Calu3 (cell line): ENCODE measurements at regions not wholly inside any gene's neighbourhood (a gene's known extent, or its start where the extent isn't known, plus 50 kb on each side); places are given as distances from the start of the nearest gene placed in this dataset.

Experiments
- BruUV-seq: library from RNA; stranded (reverse); fragments of 400-500 nt; replicated peaks from 2 replicates; lab custom pipeline; 2021; lab: Mats Ljungman, UMichigan
- CTCF ChIA-PET: fragments of 300-600 bp; sonication (Branson Sonifier 250); formaldehyde crosslinking; loops from one replicate; lab custom pipeline; 2022; ENCODE audit warnings: antibody characterized with exemption; lab: Charles Lee
- DNase-seq: peaks from one replicate; pipeline ENCODE4 v3.0.0; 2022
- H3K27ac Mint-ChIP-seq: one replicate; pipeline ENCODE4 v1.8.0; 2022; ENCODE audit warnings: mixed read lengths; ENCODE audit not compliant: unreplicated experiment
- H3K27me3 Mint-ChIP-seq: one replicate; pipeline ENCODE4 v1.8.0; 2022; ENCODE audit warnings: mixed read lengths; ENCODE audit not compliant: unreplicated experiment
- H3K36me3 Mint-ChIP-seq: one replicate; pipeline ENCODE4 v1.8.0; 2022; ENCODE audit warnings: mild to moderate bottlenecking, moderate library complexity, mixed read lengths; ENCODE audit not compliant: insufficient read depth, unreplicated experiment
- H3K4me1 Mint-ChIP-seq: one replicate; pipeline ENCODE4 v1.8.0; 2022; ENCODE audit warnings: mild to moderate bottlenecking, low read depth, mixed read lengths; ENCODE audit not compliant: unreplicated experiment
- H3K4me3 Mint-ChIP-seq: one replicate; pipeline ENCODE4 v1.8.0; 2022; ENCODE audit warnings: mild to moderate bottlenecking, low read depth, moderate library complexity, mixed read lengths; ENCODE audit not compliant: unreplicated experiment
- H3K9me3 Mint-ChIP-seq: one replicate; pipeline ENCODE4 v1.8.0; 2022; ENCODE audit warnings: low read depth, mixed read lengths; ENCODE audit not compliant: unreplicated experiment
- intact Hi-C: fragments of 100-400 bp; cut with micrococcal nuclease; formaldehyde crosslinking; loops from one replicate; pipeline ENCODE4 v1.10.0; 2022; ENCODE audit not compliant: unreplicated experiment
- TF ChIP-seq, protein P1 (sequence below): fragments of 200-600 bp; IDR thresholded peaks from one replicate; pipeline ENCODE4 v1.8.0; 2022; ENCODE audit warnings: antibody characterized with exemption; ENCODE audit not compliant: unreplicated experiment

- H3K4me1 Mint-ChIP-seq: no peaks in the 10 kb centered on the region
- DNase-seq: no peak
- H3K27me3 Mint-ChIP-seq: no peaks in the 10 kb centered on the region
- no peak overlapping the region for H3K4me3 Mint-ChIP-seq
- intact Hi-C loops: no loop called here
- CTCF ChIA-PET: interaction anchor here (1.5 kb wide), 1 partner anchor 26 kb away, joined by 3 read pairs; no protein-coding TSS in a partner anchor
- TF ChIP-seq, protein P1, sequence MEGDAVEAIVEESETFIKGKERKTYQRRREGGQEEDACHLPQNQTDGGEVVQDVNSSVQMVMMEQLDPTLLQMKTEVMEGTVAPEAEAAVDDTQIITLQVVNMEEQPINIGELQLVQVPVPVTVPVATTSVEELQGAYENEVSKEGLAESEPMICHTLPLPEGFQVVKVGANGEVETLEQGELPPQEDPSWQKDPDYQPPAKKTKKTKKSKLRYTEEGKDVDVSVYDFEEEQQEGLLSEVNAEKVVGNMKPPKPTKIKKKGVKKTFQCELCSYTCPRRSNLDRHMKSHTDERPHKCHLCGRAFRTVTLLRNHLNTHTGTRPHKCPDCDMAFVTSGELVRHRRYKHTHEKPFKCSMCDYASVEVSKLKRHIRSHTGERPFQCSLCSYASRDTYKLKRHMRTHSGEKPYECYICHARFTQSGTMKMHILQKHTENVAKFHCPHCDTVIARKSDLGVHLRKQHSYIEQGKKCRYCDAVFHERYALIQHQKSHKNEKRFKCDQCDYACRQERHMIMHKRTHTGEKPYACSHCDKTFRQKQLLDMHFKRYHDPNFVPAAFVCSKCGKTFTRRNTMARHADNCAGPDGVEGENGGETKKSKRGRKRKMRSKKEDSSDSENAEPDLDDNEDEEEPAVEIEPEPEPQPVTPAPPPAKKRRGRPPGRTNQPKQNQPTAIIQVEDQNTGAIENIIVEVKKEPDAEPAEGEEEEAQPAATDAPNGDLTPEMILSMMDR: no peak
- H3K36me3 Mint-ChIP-seq: no peaks in the 10 kb centered on the region
- no peak overlapping the region for H3K27ac Mint-ChIP-seq
- H3K9me3 Mint-ChIP-seq: peaks cover 8% of the 10 kb centered on the region
- BruUV-seq: no TSS peak
These were observed 2276.3 kb downstream of the MAT2B start for GRCh38 chr5:165781738-165782137.

DNA sequence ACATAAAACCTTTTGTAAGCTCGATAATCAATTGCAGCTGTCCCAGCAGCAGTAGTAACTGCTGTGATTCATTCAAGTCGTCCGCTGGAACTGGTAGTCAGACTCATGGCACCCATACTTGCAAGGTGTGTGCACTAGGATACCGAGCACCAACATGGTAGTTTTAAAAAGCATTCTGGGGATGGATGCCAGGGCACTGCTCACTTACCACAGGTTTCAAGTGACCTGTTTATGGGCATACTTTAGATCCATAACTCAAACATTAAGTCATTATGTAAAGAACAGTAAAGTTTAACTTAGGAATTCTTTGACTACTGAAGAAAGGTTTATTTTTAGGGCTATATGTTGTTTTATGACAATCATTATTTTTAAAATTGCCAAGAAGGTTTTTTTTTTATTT, 2277.6 kb downstream of the MAT2B start:
- TF ChIP-seq, protein P1: no peak
- H3K27me3 Mint-ChIP-seq: no peaks in the 10 kb centered on the region
- no peak for DNase-seq
- CTCF ChIA-PET: interaction anchor here (0.7 to 1.5 kb wide), 2 partner anchors 28 to 153 kb away, joined by 3 to 4 read pairs; no protein-coding TSS in a partner anchor
- intact Hi-C loops: no loop called here
- no peak overlapping the region for H3K4me3 Mint-ChIP-seq
- H3K27ac Mint-ChIP-seq: no peak overlapping the region
- BruUV-seq: no TSS peak
- peaks cover 10% of the 10 kb centered on the region for H3K9me3 Mint-ChIP-seq
- no peaks in the 10 kb centered on the region for H3K4me1 Mint-ChIP-seq
- H3K36me3 Mint-ChIP-seq: no peaks in the 10 kb centered on the region

DNA sequence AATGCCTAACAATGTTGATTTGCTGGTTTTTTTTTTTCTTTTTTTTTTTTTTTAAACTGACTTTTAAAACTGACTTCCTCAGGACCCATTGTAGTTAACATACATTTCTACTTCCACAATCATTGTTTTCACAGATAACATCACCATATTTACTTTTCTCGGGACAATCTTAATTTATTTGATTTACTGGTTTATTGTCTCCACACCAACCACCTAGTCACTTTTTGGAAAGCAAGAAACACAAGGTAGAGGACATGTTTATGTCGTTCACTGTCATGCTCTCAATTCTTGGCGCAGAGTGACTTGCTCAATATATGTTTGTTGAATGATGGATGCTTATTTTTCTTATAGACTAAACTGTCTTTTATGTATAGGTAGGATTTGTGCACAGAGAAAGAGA, 2280.7 kb downstream of the MAT2B start:
- BruUV-seq: no TSS peak
- intact Hi-C loops: no loop called here
- Mint-ChIP-seq H3K4me3 (no peak overlapping the region), H3K27me3 (no peaks in the 10 kb centered on the region), H3K9me3 (peaks cover 21% of the 10 kb centered on the region), H3K36me3 (no peaks in the 10 kb centered on the region), H3K4me1 (no peaks in the 10 kb centered on the region), H3K27ac (no peak overlapping the region)
- CTCF ChIA-PET: no interaction called here
- TF ChIP-seq, protein P1: no peak
- no peak for DNase-seq

DNA sequence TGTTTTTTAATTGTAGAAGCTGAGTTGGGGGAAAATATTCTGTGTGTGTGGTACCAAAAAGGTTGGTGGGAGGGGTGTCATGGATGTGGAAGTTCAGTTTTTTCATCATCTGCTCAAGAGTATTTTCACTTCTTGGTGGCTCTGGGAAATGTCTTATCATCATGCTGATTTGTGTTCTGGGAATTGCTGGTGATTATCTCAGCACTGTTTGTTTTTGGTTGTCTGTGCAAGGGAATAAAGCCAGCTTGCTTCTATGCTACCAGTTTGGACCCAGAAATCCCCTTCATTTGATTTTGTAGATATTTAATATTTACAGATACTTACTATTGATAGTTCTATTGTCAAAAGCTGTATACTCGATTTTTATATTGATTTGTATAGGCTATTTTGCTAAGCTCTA, 2289.7 kb downstream of the MAT2B start:
- no peak overlapping the region for H3K4me3 Mint-ChIP-seq
- CTCF ChIA-PET: no interaction called here
- H3K9me3 Mint-ChIP-seq: peaks cover 21% of the 10 kb centered on the region
- DNase-seq: no peak
- intact Hi-C loops: no loop called here
- H3K4me1 Mint-ChIP-seq: no peaks in the 10 kb centered on the region
- TF ChIP-seq, protein P1: no peak
- H3K27ac Mint-ChIP-seq: no peak overlapping the region
- no peaks in the 10 kb centered on the region for H3K27me3 Mint-ChIP-seq
- BruUV-seq: no TSS peak
- H3K36me3 Mint-ChIP-seq: no peaks in the 10 kb centered on the region
